SH-SY5Y (cell line): ENCODE measurements at regions not wholly inside any gene's neighbourhood (a gene's known extent, or its start where the extent isn't known, plus 50 kb on each side); places are given as distances from the start of the nearest gene placed in this dataset.

Experiments
- GATA2 ChIP-seq: IDR thresholded peaks from 2 replicates; pipeline ENCODE4 v1.6.1; 2011; ENCODE audit warnings: mild to moderate bottlenecking, low read depth, low read length
- GATA3 ChIP-seq: IDR thresholded peaks from 2 replicates; pipeline ENCODE4 v1.6.1; 2011; ENCODE audit warnings: low read depth, mild to moderate bottlenecking, low read length, moderate library complexity

GRCh38 chr10:6863381-6863780 is 283.3 kb upstream of the PRKCQ start:
- TF ChIP-seq GATA2 (no peak), GATA3 (no peak)
